SK-N-SH (cell line): ENCODE measurements at regions not wholly inside any gene's neighbourhood (a gene's known extent, or its start where the extent isn't known, plus 50 kb on each side); places are given as distances from the start of the nearest gene placed in this dataset.
"Not testable (repeated sequence)": the region's sequence is repeated elsewhere in the genome, so short reads cannot be mapped to it uniquely, and the experiment has no call there.

ENCODE experiments used
- CHD2 ChIP-seq: fragments of 150-350 bp; IDR thresholded peaks from 2 replicates; pipeline ENCODE4 v1.6.1; 2018; ENCODE audit warnings: low read length; ENCODE audit not compliant: partially characterized antibody
- CTCF ChIP-seq: fragments of 200-600 bp; sonication (generic); IDR thresholded peaks from 2 replicates; pipeline ENCODE4 v1.6.1; 2017; ENCODE audit warnings: antibody characterized with exemption, mild to moderate bottlenecking, moderate library complexity
- IRF3 ChIP-seq: fragments of 150-350 bp; IDR thresholded peaks from 2 replicates; pipeline ENCODE4 v1.6.1; 2016; ENCODE audit warnings: mild to moderate bottlenecking, low read depth, low read length
- RFX5 ChIP-seq: IDR thresholded peaks from 2 replicates; pipeline ENCODE4 v1.6.1; 2012; ENCODE audit warnings: mild to moderate bottlenecking, improper control_type of control experiment, low read length
- SMC3 ChIP-seq: IDR thresholded peaks from 2 replicates; pipeline ENCODE4 v1.6.1; 2012; ENCODE audit warnings: low read depth, low read length, improper control_type of control experiment
- USF2 ChIP-seq: fragments of 150-350 bp; IDR thresholded peaks from 2 replicates; pipeline ENCODE4 v1.6.1; 2017; ENCODE audit warnings: antibody characterized with exemption, low read length, low read depth, borderline replicate concordance

- TF ChIP-seq CTCF, SMC3, IRF3, RFX5, USF2, CHD2: not testable (repeated sequence)
Observed at GRCh38 chr1:206367955-206368622, 102.2 kb upstream of the IKBKE start.
